ENCODE measurements at regions not wholly inside any gene's neighbourhood (a gene's known extent, or its start where the extent isn't known, plus 50 kb on each side); places are given as distances from the start of the nearest gene placed in this dataset.

GRCh38 chr2:16268301-16269000 lies 328.1 kb downstream of the MYCN start:
- no peak overlapping the region for H3K27ac ChIP-seq (replicated peaks)

GRCh38 chr2:16266571-16266970 lies 326.2 kb downstream of the MYCN start:
- Histone ChIP-seq H3K4me1 (no peaks in the 10 kb centered on the region), H3K9me3 (replicated peaks) (no peaks in the 10 kb centered on the region), H3K27me3 (ENCODE audit: low read depth) (peaks cover 14% of the 10 kb centered on the region), H3K27ac (replicated peaks) (no peak overlapping the region), H3K4me3 (no peak overlapping the region), H3K36me3 (no peaks in the 10 kb centered on the region)
- intact Hi-C loops (cut with micrococcal nuclease): no loop called here
- no peak for DNase-seq
- no peak for TF ChIP-seq CTCF (IDR thresholded peaks at IDR 0.05; ENCODE audit: borderline replicate concordance)

More at GRCh38 chr2:16268301-16269000, 328.1 kb downstream of the MYCN start:
- intact Hi-C loops (cut with micrococcal nuclease): no loop called here
- TF ChIP-seq CTCF (IDR thresholded peaks at IDR 0.05; ENCODE audit: borderline replicate concordance): no peak
- Histone ChIP-seq H3K9me3 (replicated peaks) (no peaks in the 10 kb centered on the region), H3K4me3 (no peak overlapping the region), H3K4me1 (no peaks in the 10 kb centered on the region), H3K36me3 (no peaks in the 10 kb centered on the region), H3K27me3 (ENCODE audit: low read depth) (peaks cover 14% of the 10 kb centered on the region)
- no peak for DNase-seq

- no peak overlapping the region for H3K27ac ChIP-seq (replicated peaks)
- H3K4me1 ChIP-seq: no peaks in the 10 kb centered on the region
- no peak for DNase-seq
- H3K27me3 ChIP-seq (ENCODE audit: low read depth): peaks cover 14% of the 10 kb centered on the region
- no peaks in the 10 kb centered on the region for H3K9me3 ChIP-seq (replicated peaks)
- H3K36me3 ChIP-seq: no peaks in the 10 kb centered on the region
- intact Hi-C loops (cut with micrococcal nuclease): no loop called here
- no peak overlapping the region for H3K4me3 ChIP-seq
- no peak for TF ChIP-seq CTCF (IDR thresholded peaks at IDR 0.05; ENCODE audit: borderline replicate concordance)
These were observed 324.7 kb downstream of the MYCN start for GRCh38 chr2:16264931-16265540.

- DNase-seq: no peak
- H3K4me3 ChIP-seq: no peak overlapping the region
- H3K9me3 ChIP-seq (replicated peaks): no peaks in the 10 kb centered on the region
- intact Hi-C loops (cut with micrococcal nuclease): no loop called here
- H3K4me1 ChIP-seq: no peaks in the 10 kb centered on the region
- peaks cover 14% of the 10 kb centered on the region for H3K27me3 ChIP-seq (ENCODE audit: low read depth)
- H3K27ac ChIP-seq (replicated peaks): no peak overlapping the region
- no peak for TF ChIP-seq CTCF (IDR thresholded peaks at IDR 0.05; ENCODE audit: borderline replicate concordance)
- no peaks in the 10 kb centered on the region for H3K36me3 ChIP-seq
These were observed 324.1 kb downstream of the MYCN start for GRCh38 chr2:16264491-16264890.

- Histone ChIP-seq H3K27me3 (ENCODE audit: low read depth) (peaks cover 10% of the 10 kb centered on the region), H3K9me3 (replicated peaks) (no peaks in the 10 kb centered on the region), H3K4me3 (no peak overlapping the region), H3K4me1 (no peaks in the 10 kb centered on the region), H3K27ac (replicated peaks) (no peak overlapping the region), H3K36me3 (no peaks in the 10 kb centered on the region)
- intact Hi-C loops (cut with micrococcal nuclease): no loop called here
- TF ChIP-seq CTCF (IDR thresholded peaks at IDR 0.05; ENCODE audit: borderline replicate concordance): no peak
- DNase-seq: no peak
These were observed 323.0 kb downstream of the MYCN start for GRCh38 chr2:16263241-16263890.

Data from left ventricle myocardium inferior (tissue), 1 donor.